HepG2 (cell line): ENCODE measurements at regions not wholly inside any gene's neighbourhood (a gene's known extent, or its start where the extent isn't known, plus 50 kb on each side); places are given as distances from the start of the nearest gene placed in this dataset.

Source experiments
- ATAC-seq: fragments of 200-7000 bp; cut with Tn5 transposase; 3 replicates; pipeline ENCODE4 v1.9.1; 2020; ENCODE audit warnings: mild to moderate bottlenecking, moderate library complexity
- BruUV-seq: library from RNA; stranded (reverse); fragments of 400-500 nt; replicated peaks from 2 replicates; lab custom pipeline; 2021; lab: Mats Ljungman, UMichigan
- CTCF ChIA-PET: fragments of 300-600 bp; formaldehyde crosslinking; extraction: SDS; loops from one replicate; lab custom pipeline; 2021; ENCODE audit warnings: low total read pairs, inconsistent platforms, low intra/inter-chr PET ratio; lab: Yijun Ruan, JAX
- POLR2A ChIA-PET: fragments of 350-600 bp; sonication (Branson Sonifier 250); formaldehyde crosslinking; loops from one replicate; lab custom pipeline; 2020; ENCODE audit warnings: antibody characterized with exemption, inconsistent platforms; lab: Yijun Ruan, JAX
- DNase-seq: peaks from one replicate; pipeline ENCODE4 v3.0.0-alpha.2; 2015; ENCODE audit warnings: low spot score
- FAIRE-seq: peaks from 3 replicates; lab custom pipeline; 2011; peaks lifted over from hg19 to GRCh38; lab: Jason Lieb, UNC
- H2AFZ ChIP-seq: one replicate; pipeline ENCODE4 v1.6.1; 2011; ENCODE audit warnings: low read length, inconsistent platforms
- H3K27ac ChIP-seq: fragments of 300-600 bp; 3 replicates; pipeline ENCODE4 v1.8.0; 2011; ENCODE audit warnings: mixed run types, mild to moderate bottlenecking, mixed read lengths, low read length, inconsistent platforms; ENCODE audit not compliant: insufficient read depth; ENCODE audit errors: extremely low read length
- H3K27me3 ChIP-seq, 2 experiments: fragments of 200-600 bp in 1 of 2; 2 replicates in 1 of 2; 3 replicates in 1 of 2; pipeline versions ENCODE4 v1.6.0 to v1.8.0; 2011; ENCODE audit warnings: low read length in 2 of 2, mild to moderate bottlenecking in 2 of 2, moderate library complexity in 2 of 2, inconsistent platforms in 1 of 2; ENCODE audit not compliant: insufficient read depth in 2 of 2, control insufficient read depth in 1 of 2
- H3K36me3 ChIP-seq, 2 experiments: fragments of 200-600 bp in 1 of 2; replicated peaks in 1 of 2; 2 replicates in 1 of 2; 3 replicates in 1 of 2; pipeline versions ENCODE4 v1.5.1 to v1.8.0; 2011; ENCODE audit warnings: low read length in 2 of 2, inconsistent platforms in 1 of 2; ENCODE audit not compliant: insufficient read depth in 2 of 2, control insufficient read depth in 1 of 2
- H3K4me1 ChIP-seq: 2 replicates; pipeline ENCODE4 v1.5.1; 2012; ENCODE audit warnings: low read length, inconsistent platforms; ENCODE audit not compliant: insufficient read depth
- H3K4me2 ChIP-seq: 2 replicates; pipeline ENCODE4 v1.6.0; 2011; ENCODE audit warnings: low read depth, low read length, inconsistent platforms
- H3K4me3 ChIP-seq, 3 experiments: fragments of 200-600 bp in 1 of 3; sonication (generic), shearing (Covaris generic) in 1 of 3; replicated peaks in 1 of 3; 2 replicates each; pipeline ENCODE4 v1.5.1; 2011 to 2016; ENCODE audit warnings: low read length in 3 of 3, inconsistent platforms in 2 of 3, low read depth in 2 of 3, mild to moderate bottlenecking in 2 of 3, control low read depth in 1 of 3, mixed read lengths in 1 of 3; ENCODE audit not compliant: insufficient read depth in 1 of 3
- H3K79me2 ChIP-seq: one replicate; pipeline ENCODE4 v1.6.1; 2011; ENCODE audit warnings: low read length, inconsistent platforms; ENCODE audit not compliant: insufficient read depth
- H3K9ac ChIP-seq: 2 replicates; pipeline ENCODE4 v1.6.0; 2011; ENCODE audit warnings: mild to moderate bottlenecking, low read depth, low read length, inconsistent platforms; ENCODE audit not compliant: insufficient read depth
- H3K9me3 ChIP-seq: 2 replicates; pipeline ENCODE4 v1.5.1; 2012; ENCODE audit warnings: mild to moderate bottlenecking, low read length
- H4K20me1 ChIP-seq: 2 replicates; pipeline ENCODE4 v1.6.0; 2011; ENCODE audit warnings: inconsistent platforms, mild to moderate bottlenecking, low read length, moderate library complexity; ENCODE audit not compliant: insufficient read depth
- ASH2L ChIP-seq: fragments of 300-600, 200-600 bp; sonication (generic); IDR thresholded peaks from 2 replicates; pipeline ENCODE4 v1.7.0; 2017; ENCODE audit warnings: low read depth, mild to moderate bottlenecking, moderate library complexity, mixed read lengths, low read length; ENCODE audit not compliant: insufficient read length
- CBX5 ChIP-seq: sonication (generic); formaldehyde crosslinking; IDR thresholded peaks from 2 replicates; pipeline ENCODE4 v1.4.0; 2020; ENCODE audit warnings: missing genetic modification reagents, borderline replicate concordance
- HNF4A ChIP-seq: sonication (generic); formaldehyde crosslinking; IDR thresholded peaks from 2 replicates; pipeline ENCODE4 v1.4.0; 2020; ENCODE audit warnings: missing genetic modification reagents
- MEIS2 ChIP-seq: sonication (generic); formaldehyde crosslinking; IDR thresholded peaks from 2 replicates; pipeline ENCODE4 v1.9.0; 2021; ENCODE audit warnings: mild to moderate bottlenecking, missing genetic modification reagents
- MYC ChIP-seq: sonication (generic); formaldehyde crosslinking; IDR thresholded peaks from 2 replicates; pipeline ENCODE4 v1.9.0; 2021; ENCODE audit warnings: missing genetic modification reagents, borderline replicate concordance
- PHF21A ChIP-seq: sonication (generic); formaldehyde crosslinking; IDR thresholded peaks from 2 replicates; pipeline ENCODE4 v1.5.0; 2020; ENCODE audit warnings: mild to moderate bottlenecking, missing genetic modification reagents
- SOX5 ChIP-seq: IDR thresholded peaks from 2 replicates; pipeline ENCODE4 v1.6.1; 2016; ENCODE audit warnings: borderline replicate concordance
- STAG1 ChIP-seq: sonication (generic); formaldehyde crosslinking; IDR thresholded peaks from 2 replicates; pipeline ENCODE4 v1.4.0; 2020; ENCODE audit warnings: missing genetic modification reagents
- TEAD2 ChIP-seq: sonication (generic); formaldehyde crosslinking; IDR thresholded peaks from 2 replicates; pipeline ENCODE4 v1.9.0; 2021; ENCODE audit warnings: missing genetic modification reagents
- WIZ ChIP-seq: sonication (generic); formaldehyde crosslinking; IDR thresholded peaks from 2 replicates; pipeline ENCODE4 v1.5.1; 2020; ENCODE audit warnings: mild to moderate bottlenecking, missing genetic modification reagents
- ZBTB39 ChIP-seq: sonication (generic); formaldehyde crosslinking; IDR thresholded peaks from 2 replicates; pipeline ENCODE4 v1.5.0; 2020; ENCODE audit warnings: missing genetic modification reagents
- ZBTB7B ChIP-seq: sonication (generic); formaldehyde crosslinking; IDR thresholded peaks from 2 replicates; pipeline ENCODE4 v1.4.0; 2020; ENCODE audit warnings: missing genetic modification reagents
- ZC3H4 ChIP-seq: sonication (generic); formaldehyde crosslinking; IDR thresholded peaks from 2 replicates; pipeline ENCODE4 v1.4.0; 2020; ENCODE audit warnings: missing genetic modification reagents, borderline replicate concordance
- ZFP90 ChIP-seq: sonication (generic); formaldehyde crosslinking; IDR thresholded peaks from 2 replicates; pipeline ENCODE4 v1.8.0; 2022; ENCODE audit warnings: missing genetic modification reagents, mild to moderate bottlenecking, inconsistent platforms, borderline replicate concordance
- ZNF362 ChIP-seq: sonication (generic); formaldehyde crosslinking; IDR thresholded peaks from 2 replicates; pipeline ENCODE4 v1.4.0; 2020; ENCODE audit warnings: missing genetic modification reagents, mild to moderate bottlenecking, borderline replicate concordance
- ZNF441 ChIP-seq: sonication (generic); formaldehyde crosslinking; IDR thresholded peaks from 2 replicates; pipeline ENCODE4 v1.7.0; 2021; ENCODE audit warnings: missing genetic modification reagents, borderline replicate concordance
- WGBS: methylation state at CpG from one replicate; pipeline ENCODE4 v1.1.6; 2017; ENCODE audit warnings: low lambda C conversion rate; 5-methylcytosine and 5-hydroxymethylcytosine counted together
- in situ Hi-C: cut with HindIII; loops from 2 replicates; pipeline ENCODE4 v1.10.0; 2017; ENCODE audit warnings: low pct_unique_long_range_greater_than_20kb; ENCODE audit not compliant: extremely low pct_ligation_motif_present
- intact Hi-C: fragments of 100-400 bp; cut with micrococcal nuclease; formaldehyde crosslinking; loops from one replicate; pipeline ENCODE4 v1.10.0; 2022; ENCODE audit not compliant: unreplicated experiment

- H3K27ac ChIP-seq: no peak overlapping the region
- no peaks in the 10 kb centered on the region for H3K27me3 ChIP-seq
- DNase-seq (no peak), ATAC-seq (no peak), FAIRE-seq (no peak)
- ChIA-PET CTCF (no interaction called here), POLR2A (no interaction called here)
- H4K20me1 ChIP-seq: no peaks in the 10 kb centered on the region
- intact Hi-C loops (no loop called here), in situ Hi-C loops (no loop called here)
- no peaks in the 10 kb centered on the region for H3K4me1 ChIP-seq
- H3K4me2 ChIP-seq: no peak overlapping the region
- BruUV-seq: no TSS peak
- no peaks in the 10 kb centered on the region for H3K79me2 ChIP-seq
- no peak for TF ChIP-seq ZBTB39 (CRISPR knock-in tag)
- TF ChIP-seq HNF4A (CRISPR knock-in tag): no peak
- TF ChIP-seq MYC (CRISPR knock-in tag): no peak
- no peak for TF ChIP-seq ZNF441
- no peak for TF ChIP-seq ZFP90 (CRISPR knock-in tag)
- no peak for TF ChIP-seq MEIS2
- no peak for TF ChIP-seq CBX5 (CRISPR knock-in tag)
- TF ChIP-seq ASH2L: no peak
- no peak for TF ChIP-seq SOX5 (CRISPR knock-in tag)
- no peak for TF ChIP-seq WIZ (CRISPR knock-in tag)
- no peak for TF ChIP-seq STAG1 (CRISPR knock-in tag)
- TF ChIP-seq ZNF362: no peak
- TF ChIP-seq ZC3H4: no peak
- TF ChIP-seq ZBTB7B (CRISPR knock-in tag): no peak
- TF ChIP-seq PHF21A (CRISPR knock-in tag): no peak
- no peak for TF ChIP-seq TEAD2
- H3K9me3 ChIP-seq: no peaks in the 10 kb centered on the region
- no peaks in the 10 kb centered on the region for H3K36me3 ChIP-seq
- 1% methylated on average over 5 of the region's 5 CpGs for WGBS
- no peak overlapping the region for H3K4me3 ChIP-seq
- no peak overlapping the region for H2AFZ ChIP-seq
- no peak overlapping the region for H3K9ac ChIP-seq
These were observed 316.2 kb upstream of the THRB start for GRCh38 chr3:24810881-24811280.
